GM21786 (cell line): ENCODE measurements at regions not wholly inside any gene's neighbourhood (a gene's known extent, or its start where the extent isn't known, plus 50 kb on each side); places are given as distances from the start of the nearest gene placed in this dataset.

Experiments used
- ATAC-seq: cut with Tn5 transposase; IDR thresholded peaks from one replicate; pipeline ENCODE4 v1.9.1; 2021; ENCODE audit not compliant: unreplicated experiment

GRCh38 chr2:18200771-18201170, 322.3 kb downstream of the KCNS3 start:
- ATAC-seq: no peak

DNA sequence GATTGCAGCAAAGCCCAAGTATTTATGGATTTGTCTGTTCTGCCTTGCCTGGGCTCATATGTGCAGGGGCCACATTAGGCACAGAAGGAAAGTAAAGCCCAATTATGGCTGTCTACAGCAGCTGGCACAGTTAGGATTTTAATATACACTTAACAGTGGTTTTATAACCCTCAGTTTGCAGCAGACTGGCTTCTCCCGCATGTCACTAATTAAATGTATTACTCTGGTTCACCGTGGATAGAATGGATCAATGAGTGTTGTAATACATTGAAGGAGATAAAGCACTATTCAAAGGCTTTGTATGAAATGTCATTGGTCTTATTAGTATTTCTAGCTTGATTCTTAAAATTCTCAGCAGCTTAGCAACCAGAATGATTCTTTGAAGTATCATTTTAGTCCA, 320.2 kb downstream of the KCNS3 start:
- ATAC-seq: no peak

- ATAC-seq: no peak
Measured at GRCh38 chr2:18194161-18194560, 315.7 kb downstream of the KCNS3 start.

- ATAC-seq: no peak
Measured at GRCh38 chr2:18186816-18187613, 308.5 kb downstream of the KCNS3 start.

DNA sequence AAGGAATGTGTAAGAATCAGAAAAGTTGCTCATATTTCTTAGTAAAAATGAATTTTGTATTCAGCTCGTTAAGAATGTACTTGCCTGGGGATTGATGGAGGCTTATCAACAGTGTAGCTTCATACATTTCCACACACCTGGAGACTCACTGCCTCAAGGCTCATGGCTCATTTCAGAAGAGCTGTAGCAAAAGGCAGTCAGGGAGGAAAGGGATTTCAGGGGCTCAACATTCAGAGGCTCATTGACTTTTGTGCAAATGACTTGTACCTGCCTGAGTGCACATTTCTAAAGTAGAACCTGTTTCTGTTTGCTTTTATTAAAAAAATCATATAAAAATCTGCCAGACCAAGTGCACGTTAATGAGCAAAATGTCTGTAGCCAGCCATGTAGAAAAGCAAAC, 304.4 kb downstream of the KCNS3 start:
- ATAC-seq: no peak

DNA sequence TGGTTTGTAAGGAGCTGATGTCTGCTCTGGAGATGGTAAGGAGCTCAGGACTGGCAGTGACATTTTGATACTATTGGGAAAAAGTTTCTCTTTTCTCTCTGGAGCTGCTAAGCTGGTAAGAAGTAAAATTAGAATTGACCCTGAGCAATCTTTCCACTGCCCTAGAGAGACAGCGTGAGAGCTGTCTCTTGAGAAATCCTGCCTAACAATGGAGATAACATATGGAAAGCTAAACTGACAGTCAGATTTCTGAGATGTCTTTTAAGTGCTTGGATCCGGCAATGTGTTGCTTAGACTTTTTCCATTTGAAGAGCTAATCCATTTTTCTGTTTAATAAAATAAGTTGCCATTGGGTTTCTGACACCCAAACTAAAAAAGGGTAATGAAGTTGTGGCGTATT, 302.4 kb downstream of the KCNS3 start:
- ATAC-seq: no peak

- no peak for ATAC-seq
Measured at GRCh38 chr2:18180031-18180610, 301.7 kb downstream of the KCNS3 start.

- peak; percentile 87 for ATAC-seq
Measured at GRCh38 chr2:18178736-18179349, 300.4 kb downstream of the KCNS3 start.

DNA sequence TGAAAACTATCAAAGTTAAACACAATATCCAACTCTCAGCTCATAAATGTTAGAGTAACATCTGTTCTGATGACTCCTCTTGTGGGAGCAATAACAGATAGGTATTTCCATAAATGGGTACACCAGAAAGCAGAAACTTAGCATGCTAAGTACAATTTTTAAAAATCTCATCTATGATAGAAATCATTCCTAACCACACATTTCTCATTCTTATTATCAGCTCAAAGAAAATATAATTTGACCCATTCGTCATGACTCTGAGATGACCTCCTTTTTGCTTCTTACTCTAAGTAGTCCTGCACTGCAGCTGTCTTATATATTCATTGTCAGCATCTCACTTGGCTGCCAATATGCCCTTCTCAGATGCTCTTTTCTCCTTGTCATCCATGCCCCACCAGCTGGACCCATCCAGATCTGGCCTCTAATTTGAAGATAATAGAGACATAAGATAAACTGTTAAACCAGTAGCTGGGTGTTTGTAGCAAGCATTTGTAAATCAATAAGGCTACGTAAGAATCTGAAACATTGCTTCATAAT, 298.3 kb downstream of the KCNS3 start:
- ATAC-seq: no peak

- ATAC-seq: no peak
Measured at GRCh38 chr2:18172607-18173006, 294.1 kb downstream of the KCNS3 start.

GRCh38 chr2:18171191-18172139, 293.0 kb downstream of the KCNS3 start:
- no peak for ATAC-seq

GRCh38 chr2:18170642-18171041, 292.2 kb downstream of the KCNS3 start:
- ATAC-seq: no peak

GRCh38 chr2:18169893-18170175, 291.4 kb downstream of the KCNS3 start:
- no peak for ATAC-seq

GRCh38 chr2:18169121-18169892, 290.8 kb downstream of the KCNS3 start:
- ATAC-seq: no peak

GRCh38 chr2:18167871-18168270, 289.4 kb downstream of the KCNS3 start:
- ATAC-seq: no peak

DNA sequence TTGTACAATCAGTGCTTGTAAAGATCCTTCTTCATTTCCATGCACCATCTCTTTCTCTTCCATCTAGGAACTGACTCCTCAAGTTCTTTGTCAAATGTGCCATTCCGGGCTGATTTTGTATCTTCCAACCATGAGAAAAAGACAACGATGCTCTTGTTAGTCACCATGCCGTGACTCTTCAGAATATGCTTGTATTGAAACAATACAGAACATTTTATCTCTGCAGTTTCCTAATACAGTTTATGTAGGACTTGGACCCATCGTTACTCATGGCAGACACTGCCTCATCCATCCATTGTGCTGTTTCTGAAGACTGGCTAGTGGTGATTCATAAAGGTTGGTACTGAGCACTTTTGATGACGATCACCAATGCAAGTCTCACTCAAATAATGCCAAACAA, 283.2 kb downstream of the KCNS3 start:
- no peak for ATAC-seq

DNA sequence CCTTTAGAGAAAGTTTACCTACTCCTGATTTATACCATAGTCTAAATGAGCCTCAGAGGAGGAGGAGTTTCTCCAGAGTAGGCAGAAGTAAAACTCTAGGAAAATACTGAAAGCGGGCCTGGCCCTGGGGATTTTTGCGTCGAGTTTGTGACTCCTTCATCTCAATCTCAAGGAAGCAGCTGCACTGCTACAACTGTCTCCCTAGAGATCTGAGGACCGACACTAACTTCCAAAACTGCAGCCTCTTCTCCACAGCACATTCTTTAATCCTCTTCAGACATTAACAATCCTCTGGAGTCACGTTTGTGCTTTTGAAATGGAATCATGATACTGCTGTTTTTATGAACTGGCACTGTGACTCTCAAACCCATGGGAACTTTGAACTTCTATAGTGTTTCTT, 281.4 kb downstream of the KCNS3 start:
- no peak for ATAC-seq

- no peak for ATAC-seq
Measured at GRCh38 chr2:18156421-18156820, 278.0 kb downstream of the KCNS3 start.

DNA sequence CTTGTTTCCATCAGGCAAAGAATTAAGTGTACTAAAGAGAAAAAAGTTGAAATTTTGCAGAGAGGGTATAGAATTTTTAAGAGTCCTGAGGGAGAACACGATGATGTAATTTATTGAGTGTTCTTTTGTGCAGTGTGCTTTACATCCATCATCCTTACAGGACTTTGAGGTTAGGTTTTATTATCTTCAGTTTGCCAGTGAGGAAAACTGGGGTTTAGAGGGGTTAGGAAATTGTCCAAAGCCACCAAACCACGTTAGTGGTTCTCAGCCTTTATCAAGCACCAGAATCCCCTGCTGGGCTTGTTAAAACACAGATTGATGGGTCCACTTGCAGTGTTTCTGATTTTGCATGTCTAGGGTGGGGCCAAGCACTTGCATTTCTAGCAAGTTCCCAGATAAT, 277.5 kb downstream of the KCNS3 start:
- ATAC-seq: no peak

GRCh38 chr2:18154812-18155211, 276.3 kb downstream of the KCNS3 start:
- ATAC-seq: no peak
